ENCODE measurements at regions not wholly inside any gene's neighbourhood (a gene's known extent, or its start where the extent isn't known, plus 50 kb on each side); places are given as distances from the start of the nearest gene placed in this dataset.

DNA sequence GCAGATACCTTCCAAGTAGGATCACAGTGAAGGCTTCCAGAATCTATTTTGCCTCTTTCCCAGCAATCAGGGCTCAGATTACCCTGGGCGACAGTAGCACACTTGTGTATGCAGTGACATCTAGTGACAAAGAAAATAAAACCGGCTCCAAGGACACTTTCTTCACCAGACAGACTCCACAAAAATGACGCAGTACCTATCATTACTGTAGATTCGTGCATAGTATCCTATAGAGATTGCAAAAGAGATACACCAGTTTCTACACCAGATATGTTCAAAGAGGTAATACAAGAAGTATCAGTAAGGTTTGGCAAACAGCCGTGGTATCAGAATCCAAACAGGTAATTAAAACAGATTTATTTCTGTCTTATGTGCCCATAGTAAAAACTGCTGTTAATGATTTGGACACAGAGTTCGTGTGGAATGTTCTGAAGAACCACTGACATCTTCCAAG is 600.4 kb upstream of the JAG1 start:
- H3K27ac Mint-ChIP-seq = peak overlapping the region; percentile 39 to 43 (median 40)

DNA sequence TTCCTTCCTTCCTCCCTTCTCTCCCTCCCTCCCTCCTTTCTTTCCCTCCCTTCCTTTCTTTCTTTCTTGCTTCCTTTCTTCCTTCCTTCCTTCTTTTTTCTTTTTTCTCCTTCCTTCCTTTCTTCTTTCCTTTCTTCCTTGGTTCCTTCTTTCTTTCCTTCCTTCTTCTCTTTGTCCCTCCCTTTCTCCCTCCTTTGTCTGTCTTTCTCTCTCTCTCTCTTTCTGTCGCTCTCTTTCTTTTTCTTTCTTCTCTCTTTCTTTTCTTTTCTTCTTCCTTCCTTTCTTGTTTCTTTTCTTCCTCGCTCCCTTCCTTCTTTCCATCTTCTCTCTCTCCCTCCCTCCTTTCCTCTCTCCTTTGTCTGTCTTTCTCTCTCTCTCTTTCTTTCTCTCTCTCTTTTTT is 601.9 kb upstream of the JAG1 start:
- H3K27ac Mint-ChIP-seq = no peak overlapping the region
- TF ChIP-seq CTCF (IDR thresholded peaks at IDR 0.05; ENCODE audit: unreplicated experiment in 3 of 3) = no peak
- peaks cover 7% of the 10 kb centered on the region for H3K27me3 Mint-ChIP-seq (ENCODE audit: low read depth)
- peaks cover 33% of the 10 kb centered on the region for H3K4me1 Mint-ChIP-seq
- no peak overlapping the region for H3K4me3 Mint-ChIP-seq
- no peaks in the 10 kb centered on the region for H3K36me3 Mint-ChIP-seq (ENCODE audit: low read depth)
- H3K9me3 Mint-ChIP-seq = no peaks in the 10 kb centered on the region

More for the DNA sequence above, 600.4 kb upstream of the JAG1 start:
- Mint-ChIP-seq H3K4me1 (peaks cover 44% of the 10 kb centered on the region), H3K4me3 (no peak overlapping the region), H3K9me3 (no peaks in the 10 kb centered on the region), H3K36me3 (ENCODE audit: low read depth) (no peaks in the 10 kb centered on the region), H3K27me3 (ENCODE audit: low read depth) (peaks cover 8% of the 10 kb centered on the region)
- peak; percentile 56 to 74 (median 66) for TF ChIP-seq CTCF (IDR thresholded peaks at IDR 0.05; ENCODE audit: unreplicated experiment in 3 of 3)

DNA sequence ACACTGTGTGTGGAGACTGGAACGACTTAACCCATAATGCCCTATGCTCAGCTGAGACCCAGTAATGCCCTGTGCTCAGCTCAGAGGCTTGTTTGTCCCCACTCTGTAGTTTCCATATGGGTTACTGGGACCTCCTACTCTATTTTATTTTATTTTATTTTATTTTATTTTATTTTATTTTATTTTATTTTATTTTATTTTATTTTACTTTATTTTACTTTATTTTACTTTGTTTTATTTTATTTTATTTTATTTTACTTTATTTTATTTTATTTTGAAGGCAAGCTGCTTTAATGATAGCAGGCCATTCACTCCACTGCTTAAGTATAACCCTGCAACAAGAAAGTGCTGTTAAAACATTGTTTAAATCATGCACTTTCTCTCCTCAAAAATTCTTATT is 603.4 kb upstream of the JAG1 start:
- H3K36me3 Mint-ChIP-seq (ENCODE audit: low read depth) = no peaks in the 10 kb centered on the region
- H3K9me3 Mint-ChIP-seq = no peaks in the 10 kb centered on the region
- peaks cover 4% of the 10 kb centered on the region for H3K27me3 Mint-ChIP-seq (ENCODE audit: low read depth)
- H3K4me1 Mint-ChIP-seq = peaks cover 19% of the 10 kb centered on the region
- TF ChIP-seq CTCF (IDR thresholded peaks at IDR 0.05; ENCODE audit: unreplicated experiment in 3 of 3) = no peak
- H3K27ac Mint-ChIP-seq = no peak overlapping the region
- no peak overlapping the region for H3K4me3 Mint-ChIP-seq

GRCh38 chr20:11277858-11278257 is 604.1 kb upstream of the JAG1 start:
- Mint-ChIP-seq H3K4me1 (peaks cover 12% of the 10 kb centered on the region), H3K4me3 (no peak overlapping the region), H3K36me3 (ENCODE audit: low read depth) (no peaks in the 10 kb centered on the region), H3K9me3 (no peaks in the 10 kb centered on the region), H3K27ac (no peak overlapping the region), H3K27me3 (ENCODE audit: low read depth) (peaks cover 4% of the 10 kb centered on the region)
- no peak for TF ChIP-seq CTCF (IDR thresholded peaks at IDR 0.05; ENCODE audit: unreplicated experiment in 3 of 3)

DNA sequence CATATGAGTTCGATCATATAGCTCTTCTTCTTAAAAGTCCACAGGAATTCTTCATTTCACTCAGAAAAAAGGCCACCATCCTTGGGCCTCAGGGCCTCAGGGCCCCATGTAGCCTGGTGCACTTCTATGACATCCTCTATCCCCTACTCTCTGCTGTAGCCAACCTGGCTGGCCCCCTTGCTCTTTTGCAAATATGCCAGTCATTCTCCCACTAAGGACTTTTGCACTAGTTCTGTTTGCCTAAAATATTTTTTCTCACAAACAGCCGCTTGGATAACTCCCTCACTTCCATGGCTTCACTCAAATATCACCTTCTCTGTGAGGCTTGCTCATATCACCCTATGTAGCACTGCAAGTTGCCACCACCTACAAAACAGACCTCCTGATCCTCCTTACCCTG is 604.7 kb upstream of the JAG1 start:
- peaks cover 7% of the 10 kb centered on the region for H3K4me1 Mint-ChIP-seq
- H3K27me3 Mint-ChIP-seq (ENCODE audit: low read depth) = peaks cover 4% of the 10 kb centered on the region
- TF ChIP-seq CTCF (IDR thresholded peaks at IDR 0.05; ENCODE audit: unreplicated experiment in 3 of 3) = no peak
- no peaks in the 10 kb centered on the region for H3K36me3 Mint-ChIP-seq (ENCODE audit: low read depth)
- H3K27ac Mint-ChIP-seq = no peak overlapping the region
- no peak overlapping the region for H3K4me3 Mint-ChIP-seq
- H3K9me3 Mint-ChIP-seq = no peaks in the 10 kb centered on the region

DNA sequence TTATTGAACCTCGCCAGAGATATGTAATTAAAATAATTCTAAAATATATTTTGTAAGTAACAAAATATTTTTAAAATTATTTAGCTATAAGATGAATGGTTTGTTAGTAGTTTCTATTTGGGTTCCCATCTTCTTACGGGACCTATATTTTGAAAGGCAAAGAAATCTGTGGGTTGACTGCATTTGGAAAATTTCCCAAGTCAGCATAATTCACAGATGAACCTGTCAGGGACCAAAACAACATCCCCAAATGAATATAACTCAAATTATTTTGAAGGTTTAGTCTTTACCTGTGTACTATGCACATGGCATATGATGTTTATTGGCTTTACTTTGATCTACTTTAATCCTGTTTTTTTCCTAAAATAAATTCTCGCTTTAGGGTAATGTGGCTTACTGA is 607.4 kb upstream of the JAG1 start:
- Mint-ChIP-seq H3K27me3 (ENCODE audit: low read depth) (peaks cover 4% of the 10 kb centered on the region), H3K4me1 (peaks cover 6% of the 10 kb centered on the region), H3K27ac (no peak overlapping the region), H3K9me3 (no peaks in the 10 kb centered on the region), H3K4me3 (no peak overlapping the region), H3K36me3 (ENCODE audit: low read depth) (no peaks in the 10 kb centered on the region)
- TF ChIP-seq CTCF (IDR thresholded peaks at IDR 0.05; ENCODE audit: unreplicated experiment in 3 of 3) = no peak

All from nephron (organoid).